ENCODE measurements at regions not wholly inside any gene's neighbourhood (a gene's known extent, or its start where the extent isn't known, plus 50 kb on each side); places are given as distances from the start of the nearest gene placed in this dataset.

DNA sequence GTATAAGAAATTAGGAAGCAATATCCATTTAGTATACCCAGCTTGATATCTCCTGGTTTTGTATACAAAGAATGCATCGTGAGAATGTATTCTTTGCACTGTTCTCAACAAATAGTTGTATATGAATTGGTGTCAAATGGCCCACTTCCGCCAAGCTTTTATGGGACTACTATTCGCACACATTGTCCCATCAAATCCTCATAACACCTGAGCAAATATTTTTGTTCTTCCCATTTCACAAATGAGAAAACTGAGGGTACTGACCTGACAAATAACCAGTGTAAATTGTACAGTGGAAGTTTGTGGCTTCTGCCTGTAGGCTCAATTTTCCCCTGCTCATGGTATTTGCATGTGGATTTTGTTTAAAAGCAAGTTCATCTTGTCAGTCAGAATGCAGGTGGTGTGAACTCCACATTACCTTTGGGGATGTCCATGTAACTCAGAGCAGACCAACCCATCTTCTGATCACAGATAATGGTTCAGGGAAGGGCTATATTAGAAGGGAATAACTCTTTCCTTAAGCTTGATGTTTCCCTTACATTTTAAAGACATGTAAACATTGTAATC lies 51.5 kb upstream of the FAM241A start:
- H3K36me3 ChIP-seq (ENCODE audit: low read length), result no peaks in the 10 kb centered on the region
- H3K9ac ChIP-seq (ENCODE audit: low read length), result no peak overlapping the region
- no peaks in the 10 kb centered on the region for H3F3A ChIP-seq (ENCODE audit: insufficient read depth)
- H3K4me2 ChIP-seq (ENCODE audit: low read depth, low read length, poor library complexity, severe bottlenecking), result no peak overlapping the region
- H3K27me3 ChIP-seq (ENCODE audit: low read length), result no peaks in the 10 kb centered on the region
- no peak overlapping the region for H2AFZ ChIP-seq (ENCODE audit: low read depth, low read length, severe bottlenecking)
- H3K9me3 ChIP-seq (ENCODE audit: insufficient read depth, low read length), result no peaks in the 10 kb centered on the region
- H3K9me2 ChIP-seq (replicated peaks; ENCODE audit: insufficient read depth, low read length), result no peaks in the 10 kb centered on the region
- no peak overlapping the region for H3K27ac ChIP-seq (ENCODE audit: low read depth, low read length)
- H3K79me2 ChIP-seq (ENCODE audit: insufficient read depth, low read length), result no peaks in the 10 kb centered on the region
- TF ChIP-seq EZH2phosphoT487 (conservative IDR thresholded peaks at IDR 0.05; ENCODE audit: low read length), result no peak
- TF ChIP-seq, protein P1, sequence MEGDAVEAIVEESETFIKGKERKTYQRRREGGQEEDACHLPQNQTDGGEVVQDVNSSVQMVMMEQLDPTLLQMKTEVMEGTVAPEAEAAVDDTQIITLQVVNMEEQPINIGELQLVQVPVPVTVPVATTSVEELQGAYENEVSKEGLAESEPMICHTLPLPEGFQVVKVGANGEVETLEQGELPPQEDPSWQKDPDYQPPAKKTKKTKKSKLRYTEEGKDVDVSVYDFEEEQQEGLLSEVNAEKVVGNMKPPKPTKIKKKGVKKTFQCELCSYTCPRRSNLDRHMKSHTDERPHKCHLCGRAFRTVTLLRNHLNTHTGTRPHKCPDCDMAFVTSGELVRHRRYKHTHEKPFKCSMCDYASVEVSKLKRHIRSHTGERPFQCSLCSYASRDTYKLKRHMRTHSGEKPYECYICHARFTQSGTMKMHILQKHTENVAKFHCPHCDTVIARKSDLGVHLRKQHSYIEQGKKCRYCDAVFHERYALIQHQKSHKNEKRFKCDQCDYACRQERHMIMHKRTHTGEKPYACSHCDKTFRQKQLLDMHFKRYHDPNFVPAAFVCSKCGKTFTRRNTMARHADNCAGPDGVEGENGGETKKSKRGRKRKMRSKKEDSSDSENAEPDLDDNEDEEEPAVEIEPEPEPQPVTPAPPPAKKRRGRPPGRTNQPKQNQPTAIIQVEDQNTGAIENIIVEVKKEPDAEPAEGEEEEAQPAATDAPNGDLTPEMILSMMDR (IDR thresholded peaks at IDR 0.05; ENCODE audit: insufficient read depth, low read length, poor library complexity, severe bottlenecking), result no peak
- no peak overlapping the region for H3K4me3 ChIP-seq (ENCODE audit: insufficient read depth, low read length, poor library complexity, severe bottlenecking)
- no peaks in the 10 kb centered on the region for H4K20me1 ChIP-seq (ENCODE audit: low read depth, low read length)

DNA sequence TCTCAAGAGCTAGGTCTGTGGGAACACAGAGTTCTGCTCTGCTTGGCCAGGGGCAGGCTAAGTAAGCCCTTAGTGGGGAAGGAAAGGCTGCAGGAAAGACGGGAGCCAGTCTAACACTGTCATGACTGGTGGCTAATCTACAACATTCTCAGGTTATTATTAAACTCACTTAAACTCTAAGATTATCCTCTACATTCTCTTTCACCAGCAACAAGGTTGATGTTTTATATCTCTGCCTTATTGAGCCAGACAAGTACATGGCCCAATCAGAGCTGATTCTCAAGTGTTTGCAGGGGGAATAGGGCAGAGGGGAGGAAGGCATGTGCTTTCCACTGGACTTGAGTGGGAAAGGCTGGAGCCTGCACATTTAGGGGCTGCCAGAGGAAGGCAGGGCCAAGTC lies 50.9 kb upstream of the FAM241A start:
- no peaks in the 10 kb centered on the region for H4K20me1 ChIP-seq (ENCODE audit: low read depth, low read length)
- no peak overlapping the region for H3K9ac ChIP-seq (ENCODE audit: low read length)
- H3K4me2 ChIP-seq (ENCODE audit: low read depth, low read length, poor library complexity, severe bottlenecking), result no peak overlapping the region
- no peaks in the 10 kb centered on the region for H3K27me3 ChIP-seq (ENCODE audit: low read length)
- no peak overlapping the region for H2AFZ ChIP-seq (ENCODE audit: low read depth, low read length, severe bottlenecking)
- H3K9me2 ChIP-seq (replicated peaks; ENCODE audit: insufficient read depth, low read length), result no peaks in the 10 kb centered on the region
- H3F3A ChIP-seq (ENCODE audit: insufficient read depth), result no peaks in the 10 kb centered on the region
- no peak overlapping the region for H3K27ac ChIP-seq (ENCODE audit: low read depth, low read length)
- no peaks in the 10 kb centered on the region for H3K79me2 ChIP-seq (ENCODE audit: insufficient read depth, low read length)
- no peaks in the 10 kb centered on the region for H3K9me3 ChIP-seq (ENCODE audit: insufficient read depth, low read length)
- no peak overlapping the region for H3K4me3 ChIP-seq (ENCODE audit: insufficient read depth, low read length, poor library complexity, severe bottlenecking)
- TF ChIP-seq, protein P1 (IDR thresholded peaks at IDR 0.05; ENCODE audit: insufficient read depth, low read length, poor library complexity, severe bottlenecking), result no peak
- TF ChIP-seq EZH2phosphoT487 (conservative IDR thresholded peaks at IDR 0.05; ENCODE audit: low read length), result no peak
- no peaks in the 10 kb centered on the region for H3K36me3 ChIP-seq (ENCODE audit: low read length)
